ENCODE measurements at regions not wholly inside any gene's neighbourhood (a gene's known extent, or its start where the extent isn't known, plus 50 kb on each side); places are given as distances from the start of the nearest gene placed in this dataset.
"Not testable (repeated sequence)": the region's sequence is repeated elsewhere in the genome, so short reads cannot be mapped to it uniquely, and the experiment has no call there.

GRCh38 chr12:127150956-127151355 is 1116.0 kb upstream of the TMEM132C start:
- Histone ChIP-seq H3K27me3 (ENCODE audit: control insufficient read depth in 2 of 2, insufficient read depth in 2 of 2, low read length in 2 of 2) (no peaks in the 10 kb centered on the region), H3K27ac (ENCODE audit: insufficient read depth, low read depth, low read length) (no peak overlapping the region), H3K9ac (replicated peaks; ENCODE audit: extremely low read depth, insufficient read depth, low read length) (no peak overlapping the region), H3K4me1 (ENCODE audit: control insufficient read depth, extremely low read depth, insufficient read depth, low read length) (no peaks in the 10 kb centered on the region), H3K9me1 (replicated peaks; ENCODE audit: control insufficient read depth, extremely low read depth, insufficient read depth, low read length) (no peaks in the 10 kb centered on the region), H4K20me1 (replicated peaks; ENCODE audit: control insufficient read depth, extremely low read depth, insufficient read depth, low read length) (no peaks in the 10 kb centered on the region), H3K36me3 (ENCODE audit: control insufficient read depth in 2 of 2, extremely low read depth in 1 of 2, insufficient read depth in 2 of 2, low read length in 2 of 2) (no peaks in the 10 kb centered on the region), H2AFZ (ENCODE audit: low read depth, low read length) (no peak overlapping the region), H3K4me2 (ENCODE audit: insufficient read depth, low read length) (no peak overlapping the region), H3K4me3 (replicated peaks in 1 of 3; ENCODE audit: insufficient read depth in 1 of 3, low read depth in 1 of 3, low read length in 3 of 3) (no peak overlapping the region), H3K9me3 (replicated peaks; ENCODE audit: control insufficient read depth, insufficient read depth, low read length) (no peaks in the 10 kb centered on the region), H3K79me2 (ENCODE audit: control insufficient read depth, insufficient read depth, low read length) (no peaks in the 10 kb centered on the region)
- DNase-seq (ENCODE audit: low read depth, low spot score) (no peak), FAIRE-seq (no peak)
- POLR2A ChIA-PET, result no interaction called here
- BruUV-seq (replicated peaks), result no TSS peak
- CTCF ChIA-PET, result no interaction called here
- dilution Hi-C loops (cut with MboI; ENCODE audit: extremely low pct_ligation_motif_present, low sequenced_read_pairs), result no loop called here
- TF ChIP-seq MYC (IDR thresholded peaks at IDR 0.05; ENCODE audit: low read depth, low read length) (no peak), POLR2AphosphoS5 (IDR thresholded peaks at IDR 0.05; ENCODE audit: insufficient read depth, low read depth, low read length) (no peak), EZH2 (IDR thresholded peaks at IDR 0.05; ENCODE audit: borderline replicate concordance, low read depth, low read length, severe bottlenecking) (no peak), MAX (IDR thresholded peaks at IDR 0.05; ENCODE audit: insufficient read depth, insufficient read length) (no peak), CTCF (IDR thresholded peaks at IDR 0.05; ENCODE audit: extremely low read depth in 1 of 2, insufficient read depth in 1 of 2, low read depth in 1 of 2, low read length in 2 of 2) (no peak), JUN (IDR thresholded peaks at IDR 0.05; ENCODE audit: borderline replicate concordance, insufficient read depth, insufficient read length, low read depth) (no peak), POLR2A (IDR thresholded peaks at IDR 0.05; ENCODE audit: low read depth, low read length) (no peak)
- intact Hi-C loops (cut with micrococcal nuclease), result no loop called here

GRCh38 chr12:127153996-127154395 is 1113.0 kb upstream of the TMEM132C start:
- H3K79me2 ChIP-seq (ENCODE audit: control insufficient read depth, insufficient read depth, low read length), result no peaks in the 10 kb centered on the region
- ChIA-PET CTCF (no interaction called here), POLR2A (no interaction called here)
- H3K9ac ChIP-seq (replicated peaks; ENCODE audit: extremely low read depth, insufficient read depth, low read length), result no peak overlapping the region
- no peaks in the 10 kb centered on the region for H3K36me3 ChIP-seq (ENCODE audit: control insufficient read depth in 2 of 2, extremely low read depth in 1 of 2, insufficient read depth in 2 of 2, low read length in 2 of 2)
- dilution Hi-C loops (cut with MboI; ENCODE audit: extremely low pct_ligation_motif_present, low sequenced_read_pairs) (no loop called here), intact Hi-C loops (cut with micrococcal nuclease) (no loop called here)
- H3K9me3 ChIP-seq (replicated peaks; ENCODE audit: control insufficient read depth, insufficient read depth, low read length), result no peaks in the 10 kb centered on the region
- H3K4me2 ChIP-seq (ENCODE audit: insufficient read depth, low read length), result no peak overlapping the region
- H4K20me1 ChIP-seq (replicated peaks; ENCODE audit: control insufficient read depth, extremely low read depth, insufficient read depth, low read length), result no peaks in the 10 kb centered on the region
- BruUV-seq (replicated peaks), result no TSS peak
- no peak for DNase-seq (ENCODE audit: low read depth, low spot score)
- no peak overlapping the region for H3K27ac ChIP-seq (ENCODE audit: insufficient read depth, low read depth, low read length)
- no peak for TF ChIP-seq MYC (IDR thresholded peaks at IDR 0.05; ENCODE audit: low read depth, low read length)
- no peak for TF ChIP-seq MAX (IDR thresholded peaks at IDR 0.05; ENCODE audit: insufficient read depth, insufficient read length)
- no peak for TF ChIP-seq POLR2A (IDR thresholded peaks at IDR 0.05; ENCODE audit: low read depth, low read length)
- no peak for TF ChIP-seq EZH2 (IDR thresholded peaks at IDR 0.05; ENCODE audit: borderline replicate concordance, low read depth, low read length, severe bottlenecking)
- TF ChIP-seq POLR2AphosphoS5 (IDR thresholded peaks at IDR 0.05; ENCODE audit: insufficient read depth, low read depth, low read length), result no peak
- H3K4me1 ChIP-seq (ENCODE audit: control insufficient read depth, extremely low read depth, insufficient read depth, low read length), result no peaks in the 10 kb centered on the region
- H3K27me3 ChIP-seq (ENCODE audit: control insufficient read depth in 2 of 2, insufficient read depth in 2 of 2, low read length in 2 of 2), result no peaks in the 10 kb centered on the region
- H3K4me3 ChIP-seq (replicated peaks in 1 of 3; ENCODE audit: insufficient read depth in 1 of 3, low read depth in 1 of 3, low read length in 3 of 3), result no peak overlapping the region
- no peak for FAIRE-seq
- H2AFZ ChIP-seq (ENCODE audit: low read depth, low read length), result no peak overlapping the region
- no peaks in the 10 kb centered on the region for H3K9me1 ChIP-seq (replicated peaks; ENCODE audit: control insufficient read depth, extremely low read depth, insufficient read depth, low read length)

- H3K9me3 ChIP-seq (replicated peaks; ENCODE audit: control insufficient read depth, insufficient read depth, low read length); H3K27me3 ChIP-seq (ENCODE audit: control insufficient read depth in 2 of 2, insufficient read depth in 2 of 2, low read length in 2 of 2); POLR2A ChIA-PET; dilution Hi-C loops (cut with MboI; ENCODE audit: extremely low pct_ligation_motif_present, low sequenced_read_pairs); H4K20me1 ChIP-seq (replicated peaks; ENCODE audit: control insufficient read depth, extremely low read depth, insufficient read depth, low read length); H3K4me3 ChIP-seq (replicated peaks in 1 of 3; ENCODE audit: insufficient read depth in 1 of 3, low read depth in 1 of 3, low read length in 3 of 3); H3K4me2 ChIP-seq (ENCODE audit: insufficient read depth, low read length); H2AFZ ChIP-seq (ENCODE audit: low read depth, low read length); H3K27ac ChIP-seq (ENCODE audit: insufficient read depth, low read depth, low read length); BruUV-seq (replicated peaks); intact Hi-C loops (cut with micrococcal nuclease); H3K36me3 ChIP-seq (ENCODE audit: control insufficient read depth in 2 of 2, extremely low read depth in 1 of 2, insufficient read depth in 2 of 2, low read length in 2 of 2); DNase-seq (ENCODE audit: low read depth, low spot score); H3K4me1 ChIP-seq (ENCODE audit: control insufficient read depth, extremely low read depth, insufficient read depth, low read length); FAIRE-seq; CTCF ChIA-PET; H3K9me1 ChIP-seq (replicated peaks; ENCODE audit: control insufficient read depth, extremely low read depth, insufficient read depth, low read length); H3K79me2 ChIP-seq (ENCODE audit: control insufficient read depth, insufficient read depth, low read length); H3K9ac ChIP-seq (replicated peaks; ENCODE audit: extremely low read depth, insufficient read depth, low read length): not testable (repeated sequence)
Observed at GRCh38 chr12:127154830-127155229, 1112.1 kb upstream of the TMEM132C start.

Measured in endothelial cell of umbilical vein (primary cell).